GM12874 (cell line): ENCODE measurements at regions not wholly inside any gene's neighbourhood (a gene's known extent, or its start where the extent isn't known, plus 50 kb on each side); places are given as distances from the start of the nearest gene placed in this dataset.

ENCODE experiments used
- TF ChIP-seq, protein P1 (sequence below): IDR thresholded peaks from 2 replicates; pipeline ENCODE4 v1.5.1; 2011; ENCODE audit warnings: low read depth, mild to moderate bottlenecking, control low read depth, low read length, moderate library complexity; ENCODE audit not compliant: insufficient read depth

DNA sequence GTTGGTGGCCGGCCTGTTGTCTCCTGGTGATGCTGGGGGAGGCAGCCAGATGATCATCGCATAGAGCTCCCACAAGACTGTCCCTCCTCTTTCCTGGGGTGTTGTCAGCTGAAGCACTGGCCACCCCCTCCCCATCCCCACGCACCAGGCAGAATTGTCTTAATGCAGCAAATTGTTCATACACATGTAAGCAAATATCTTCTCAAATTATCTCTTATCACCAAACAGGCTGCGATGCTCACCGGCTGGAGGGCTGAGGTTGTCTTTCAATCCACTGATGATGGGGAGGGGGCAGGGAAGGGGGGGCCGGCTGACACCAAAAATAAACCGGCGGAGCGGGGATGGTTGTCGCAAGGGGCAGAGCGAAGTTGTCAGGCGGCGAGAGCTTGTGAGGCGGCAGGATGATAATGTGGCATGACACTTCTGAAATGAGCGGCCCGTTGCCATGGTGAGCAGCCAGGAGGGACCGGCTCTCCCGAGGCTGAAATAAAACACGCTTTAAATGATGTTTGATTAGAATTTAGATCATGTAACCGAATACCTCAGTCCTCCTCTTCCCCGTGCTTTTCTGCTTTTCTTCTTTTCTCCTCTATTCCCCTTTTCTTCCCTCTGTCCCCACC lies 59.8 kb downstream of the MRM1 start:
- TF ChIP-seq, protein P1, sequence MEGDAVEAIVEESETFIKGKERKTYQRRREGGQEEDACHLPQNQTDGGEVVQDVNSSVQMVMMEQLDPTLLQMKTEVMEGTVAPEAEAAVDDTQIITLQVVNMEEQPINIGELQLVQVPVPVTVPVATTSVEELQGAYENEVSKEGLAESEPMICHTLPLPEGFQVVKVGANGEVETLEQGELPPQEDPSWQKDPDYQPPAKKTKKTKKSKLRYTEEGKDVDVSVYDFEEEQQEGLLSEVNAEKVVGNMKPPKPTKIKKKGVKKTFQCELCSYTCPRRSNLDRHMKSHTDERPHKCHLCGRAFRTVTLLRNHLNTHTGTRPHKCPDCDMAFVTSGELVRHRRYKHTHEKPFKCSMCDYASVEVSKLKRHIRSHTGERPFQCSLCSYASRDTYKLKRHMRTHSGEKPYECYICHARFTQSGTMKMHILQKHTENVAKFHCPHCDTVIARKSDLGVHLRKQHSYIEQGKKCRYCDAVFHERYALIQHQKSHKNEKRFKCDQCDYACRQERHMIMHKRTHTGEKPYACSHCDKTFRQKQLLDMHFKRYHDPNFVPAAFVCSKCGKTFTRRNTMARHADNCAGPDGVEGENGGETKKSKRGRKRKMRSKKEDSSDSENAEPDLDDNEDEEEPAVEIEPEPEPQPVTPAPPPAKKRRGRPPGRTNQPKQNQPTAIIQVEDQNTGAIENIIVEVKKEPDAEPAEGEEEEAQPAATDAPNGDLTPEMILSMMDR, result no peak

DNA sequence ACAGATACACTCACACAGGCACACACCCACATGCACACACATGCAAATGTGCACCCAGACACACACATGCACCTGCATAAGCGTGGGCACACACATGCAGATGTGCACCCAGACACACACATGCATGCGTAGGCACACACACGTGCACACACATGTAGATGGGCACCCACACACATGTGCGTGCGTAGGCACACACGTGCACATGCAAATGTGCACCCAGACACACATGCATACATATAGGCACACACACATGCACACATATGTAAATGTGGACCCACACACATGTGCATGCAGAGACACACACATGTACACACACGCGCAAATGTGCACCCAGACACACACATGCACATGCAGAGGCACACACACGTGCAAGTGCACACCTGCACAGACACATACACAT lies 60.3 kb downstream of the MRM1 start:
- TF ChIP-seq, protein P1, result no peak

DNA sequence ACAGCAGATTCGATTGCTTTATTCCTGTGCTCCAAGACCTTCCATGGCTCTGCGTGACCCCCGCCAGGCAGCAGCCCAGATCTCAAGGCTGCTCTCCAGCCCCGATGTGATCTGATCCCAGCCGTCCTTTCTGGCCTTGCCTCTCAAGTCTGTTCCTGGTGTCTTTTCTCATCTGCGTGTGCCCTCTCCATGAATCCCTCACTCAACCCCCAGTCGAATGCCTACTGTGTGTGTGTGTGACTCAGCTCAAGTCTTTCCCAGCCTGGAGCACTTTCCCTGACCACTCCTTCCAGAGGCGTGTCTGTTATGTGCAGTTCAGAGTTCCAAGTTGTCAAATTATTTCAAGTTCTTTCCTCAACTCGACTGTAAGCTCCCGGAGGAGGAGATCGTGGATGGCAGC lies 64.0 kb downstream of the MRM1 start:
- TF ChIP-seq, protein P1, result no peak

DNA sequence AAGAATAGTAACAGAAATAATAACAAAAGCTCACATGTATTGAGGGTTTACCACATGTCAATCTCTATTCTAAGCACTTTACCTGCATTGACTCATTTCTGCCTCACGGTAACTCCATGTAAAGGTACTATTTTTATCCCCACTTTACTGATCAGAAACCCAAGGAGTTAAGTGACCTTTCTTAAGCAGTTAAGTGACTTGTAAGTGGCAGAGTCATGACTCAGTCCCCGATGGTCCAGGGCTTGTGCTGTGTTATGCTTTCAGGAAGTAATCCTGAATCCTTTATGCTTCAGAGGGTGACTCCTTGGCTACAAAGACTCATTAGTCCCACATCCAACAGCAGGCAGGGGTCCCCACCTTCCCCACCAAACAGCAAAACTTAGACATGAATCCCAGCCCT lies 66.5 kb downstream of the MRM1 start:
- TF ChIP-seq, protein P1, result no peak

- TF ChIP-seq, protein P1, result no peak
These were observed 67.4 kb downstream of the MRM1 start for GRCh38 chr17:36668824-36669223.

DNA sequence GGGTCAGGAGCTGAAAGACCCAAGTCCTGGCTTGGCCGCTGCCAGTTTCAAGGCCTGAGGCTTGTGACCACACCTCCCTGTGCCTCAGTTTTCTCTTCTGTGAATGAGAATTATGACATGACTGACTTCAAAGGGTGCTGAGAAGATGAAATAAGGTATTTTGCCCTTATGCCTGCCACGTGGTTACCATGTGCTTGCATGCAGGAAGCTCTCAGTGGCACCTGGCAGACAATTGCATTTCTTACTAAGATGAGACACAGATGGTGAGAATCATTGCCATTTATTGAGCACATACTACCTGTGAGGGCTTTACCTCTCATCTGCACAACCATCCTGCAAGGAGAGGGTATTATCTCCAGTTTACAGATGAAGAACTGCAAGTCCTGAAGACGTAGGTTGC lies 69.8 kb downstream of the MRM1 start:
- TF ChIP-seq, protein P1, result no peak

- TF ChIP-seq, protein P1, result no peak
These were observed 71.1 kb downstream of the MRM1 start for GRCh38 chr17:36672403-36672918.
